SU-DHL-6 (cell line): ENCODE measurements at regions not wholly inside any gene's neighbourhood (a gene's known extent, or its start where the extent isn't known, plus 50 kb on each side); places are given as distances from the start of the nearest gene placed in this dataset.

Experiments used
- H2AFZ ChIP-seq: fragments of 200-600 bp; sonication (generic); 2 replicates; pipeline ENCODE4 v1.6.1; 2014; ENCODE audit warnings: low read depth, mild to moderate bottlenecking, moderate library complexity, mixed read lengths, antibody characterized with exemption, low read length; ENCODE audit not compliant: severe bottlenecking
- H3F3A ChIP-seq: fragments of 200-600 bp; shearing (Covaris generic); 2 replicates; pipeline ENCODE4 v1.6.0; 2016; ENCODE audit warnings: antibody characterized with exemption, mild to moderate bottlenecking; ENCODE audit not compliant: insufficient read depth
- H3K27ac ChIP-seq: fragments of 200-600 bp; sonication (generic); 2 replicates; pipeline ENCODE4 v1.5.1; 2016; ENCODE audit warnings: low read depth, mild to moderate bottlenecking, low read length, moderate library complexity, mixed read lengths
- H3K27me3 ChIP-seq: fragments of 200-600 bp; sonication (generic), shearing (Covaris generic); 2 replicates; pipeline ENCODE4 v1.6.0; 2014; ENCODE audit warnings: mild to moderate bottlenecking, low read length
- H3K36me3 ChIP-seq: fragments of 200-600 bp; sonication (generic); 2 replicates; pipeline ENCODE4 v1.6.1; 2014; ENCODE audit warnings: mild to moderate bottlenecking, low read length, mixed read lengths
- H3K4me2 ChIP-seq: fragments of 300-600, 200-600 bp; shearing (Covaris generic), sonication (generic); 2 replicates; pipeline ENCODE4 v1.6.0; 2014; ENCODE audit warnings: low read length, low read depth, mild to moderate bottlenecking; ENCODE audit not compliant: poor library complexity, severe bottlenecking
- H3K4me3 ChIP-seq: fragments of 200-600 bp; sonication (generic); 2 replicates; pipeline ENCODE4 v1.5.1; 2014; ENCODE audit warnings: antibody characterized with exemption, low read length, mild to moderate bottlenecking, mixed read lengths; ENCODE audit not compliant: insufficient read depth, poor library complexity, severe bottlenecking
- H3K79me2 ChIP-seq: fragments of 200-600 bp; sonication (generic); 2 replicates; pipeline ENCODE4 v1.6.1; 2014; ENCODE audit warnings: mild to moderate bottlenecking, low read length, moderate library complexity; ENCODE audit not compliant: insufficient read depth
- H3K9ac ChIP-seq: fragments of 200-600 bp; sonication (generic); 2 replicates; pipeline ENCODE4 v1.7.0; 2014; ENCODE audit warnings: mild to moderate bottlenecking, low read length
- H3K9me2 ChIP-seq: fragments of 200-600 bp; sonication (generic); replicated peaks from 2 replicates; pipeline ENCODE4 v1.6.1; 2014; ENCODE audit warnings: low read length; ENCODE audit not compliant: insufficient read depth
- H3K9me3 ChIP-seq: fragments of 200-600 bp; sonication (generic); 2 replicates; pipeline ENCODE4 v1.6.1; 2014; ENCODE audit warnings: low read length, mixed read lengths; ENCODE audit not compliant: insufficient read depth
- H4K20me1 ChIP-seq: fragments of 200-600 bp; sonication (generic); 2 replicates; pipeline ENCODE4 v1.6.1; 2014; ENCODE audit warnings: low read depth, mild to moderate bottlenecking, antibody characterized with exemption, low read length, moderate library complexity, mixed read lengths
- CTCF ChIP-seq: fragments of 200-600 bp; sonication (generic); IDR thresholded peaks from one replicate; pipeline ENCODE4 v1.5.1; 2017; ENCODE audit warnings: antibody characterized with exemption, mild to moderate bottlenecking, low read length, moderate library complexity; ENCODE audit not compliant: insufficient read depth, poor library complexity, severe bottlenecking
- EZH2phosphoT487 ChIP-seq: fragments of 200-600 bp; sonication (generic), shearing (Covaris generic); conservative IDR thresholded peaks from 2 replicates; pipeline ENCODE4 v1.6.1; 2018; ENCODE audit warnings: mild to moderate bottlenecking, antibody characterized with exemption, low read length, moderate library complexity, mixed read lengths

GRCh38 chr12:20264608-20265114 is 103.7 kb upstream of the PDE3A start:
- H3K36me3 ChIP-seq, result no peaks in the 10 kb centered on the region
- no peak overlapping the region for H2AFZ ChIP-seq
- no peak overlapping the region for H3K4me3 ChIP-seq
- H3K4me2 ChIP-seq, result no peak overlapping the region
- H3K27ac ChIP-seq, result no peak overlapping the region
- TF ChIP-seq CTCF, result no peak
- no peak for TF ChIP-seq EZH2phosphoT487
- no peaks in the 10 kb centered on the region for H4K20me1 ChIP-seq
- no peaks in the 10 kb centered on the region for H3K79me2 ChIP-seq
- H3K9ac ChIP-seq, result no peak overlapping the region
- no peaks in the 10 kb centered on the region for H3K9me2 ChIP-seq
- no peaks in the 10 kb centered on the region for H3K27me3 ChIP-seq
- H3K9me3 ChIP-seq, result no peaks in the 10 kb centered on the region
- H3F3A ChIP-seq, result no peaks in the 10 kb centered on the region

GRCh38 chr12:20268121-20268732 is 100.1 kb upstream of the PDE3A start:
- Histone ChIP-seq H3K36me3 (no peaks in the 10 kb centered on the region), H3K9ac (no peak overlapping the region), H4K20me1 (no peaks in the 10 kb centered on the region), H3F3A (no peaks in the 10 kb centered on the region), H3K27me3 (no peaks in the 10 kb centered on the region), H3K4me3 (no peak overlapping the region), H3K9me2 (no peaks in the 10 kb centered on the region), H3K79me2 (no peaks in the 10 kb centered on the region), H3K4me2 (no peak overlapping the region), H2AFZ (no peak overlapping the region), H3K27ac (no peak overlapping the region), H3K9me3 (no peaks in the 10 kb centered on the region)
- TF ChIP-seq CTCF (no peak), EZH2phosphoT487 (no peak)

- H3K4me3 ChIP-seq, result no peak overlapping the region
- H3K27me3 ChIP-seq, result no peaks in the 10 kb centered on the region
- H2AFZ ChIP-seq, result no peak overlapping the region
- TF ChIP-seq CTCF (no peak), EZH2phosphoT487 (no peak)
- H4K20me1 ChIP-seq, result no peaks in the 10 kb centered on the region
- H3K4me2 ChIP-seq, result no peak overlapping the region
- no peak overlapping the region for H3K27ac ChIP-seq
- H3F3A ChIP-seq, result no peaks in the 10 kb centered on the region
- no peaks in the 10 kb centered on the region for H3K79me2 ChIP-seq
- no peak overlapping the region for H3K9ac ChIP-seq
- no peaks in the 10 kb centered on the region for H3K9me3 ChIP-seq
- H3K9me2 ChIP-seq, result no peaks in the 10 kb centered on the region
- no peaks in the 10 kb centered on the region for H3K36me3 ChIP-seq
Measured at GRCh38 chr12:20268771-20269170, 99.6 kb upstream of the PDE3A start.
